CD14-positive monocyte (primary cell): ENCODE measurements at regions not wholly inside any gene's neighbourhood (a gene's known extent, or its start where the extent isn't known, plus 50 kb on each side); places are given as distances from the start of the nearest gene placed in this dataset.
"Not testable (repeated sequence)": the region's sequence is repeated elsewhere in the genome, so short reads cannot be mapped to it uniquely, and the experiment has no call there.

ENCODE experiments used
- DNase-seq, 3 donors: peaks; one replicate each; pipeline ENCODE4 v3.0.0-alpha.2; 2011 to 2022
- H2AFZ ChIP-seq: 2 replicates; pipeline ENCODE4 v1.6.0; 2012; ENCODE audit warnings: mild to moderate bottlenecking, low read depth, low read length, inconsistent platforms; ENCODE audit not compliant: insufficient read depth, poor library complexity, severe bottlenecking
- H3K27ac ChIP-seq, 2 donors: 1 replicate in 1 of 2; 2 replicates in 1 of 2; pipeline ENCODE4 v1.5.1; 2012 to 2013; ENCODE audit warnings: low read length in 2 of 2, control low read depth in 1 of 2, inconsistent platforms in 1 of 2, low read depth in 1 of 2, mild to moderate bottlenecking in 1 of 2
- H3K27me3 ChIP-seq, 2 donors: one replicate each; pipeline versions ENCODE4 v1.6.0 to v1.6.1; 2011 to 2013; ENCODE audit warnings: low read length in 2 of 2; ENCODE audit not compliant: control insufficient read depth in 2 of 2, insufficient read depth in 2 of 2
- H3K36me3 ChIP-seq, 2 donors: replicated peaks in 1 of 2; 1 replicate in 1 of 2; 2 replicates in 1 of 2; pipeline versions ENCODE4 v1.5.1 to v1.6.1; 2012 to 2013; ENCODE audit warnings: low read length in 2 of 2, control low read depth in 1 of 2, inconsistent platforms in 1 of 2, mild to moderate bottlenecking in 1 of 2; ENCODE audit not compliant: insufficient read depth in 2 of 2, control insufficient read depth in 1 of 2
- H3K4me1 ChIP-seq, 2 donors: 1 replicate in 1 of 2; 2 replicates in 1 of 2; pipeline versions ENCODE4 v1.5.1 to v1.6.1; 2012 to 2013; ENCODE audit warnings: low read length in 2 of 2, control low read depth in 1 of 2, inconsistent platforms in 1 of 2, mild to moderate bottlenecking in 1 of 2, moderate library complexity in 1 of 2; ENCODE audit not compliant: insufficient read depth in 2 of 2, control insufficient read depth in 1 of 2
- H3K4me2 ChIP-seq: replicated peaks from 2 replicates; pipeline ENCODE3; 2012; ENCODE audit warnings: low read length, moderate library complexity, mild to moderate bottlenecking; ENCODE audit not compliant: poor library complexity, severe bottlenecking; ENCODE audit errors: extremely low read depth
- H3K4me3 ChIP-seq, 3 experiments: fragments of 200-600 bp in 1 of 3; sonication (generic) in 1 of 3; replicated peaks in 1 of 3; 1 replicate in 2 of 3; 2 replicates in 1 of 3; pipeline ENCODE4 v1.5.1; 2011 to 2013; ENCODE audit warnings: low read length in 3 of 3, mild to moderate bottlenecking in 3 of 3, control low read depth in 2 of 3, low read depth in 2 of 3, inconsistent platforms in 1 of 3, moderate library complexity in 1 of 3
- H3K79me2 ChIP-seq: 2 replicates; pipeline ENCODE4 v1.6.0; 2012; ENCODE audit warnings: mild to moderate bottlenecking, control low read depth, inconsistent platforms, low read length, moderate library complexity; ENCODE audit not compliant: insufficient read depth
- H3K9ac ChIP-seq: 2 replicates; pipeline ENCODE4 v1.6.0; 2017; ENCODE audit warnings: low read length, mild to moderate bottlenecking; ENCODE audit not compliant: insufficient read depth, poor library complexity, severe bottlenecking
- H3K9me3 ChIP-seq, 2 donors: replicated peaks in 1 of 2; 1 replicate in 1 of 2; 2 replicates in 1 of 2; pipeline versions ENCODE4 v1.5.1 to v1.6.1; 2012 to 2013; ENCODE audit warnings: low read length in 2 of 2, control low read depth in 1 of 2; ENCODE audit not compliant: control insufficient read depth in 1 of 2, insufficient read depth in 1 of 2
- H4K20me1 ChIP-seq: 2 replicates; pipeline ENCODE4 v1.6.0; 2012; ENCODE audit warnings: mild to moderate bottlenecking, low read length, control low read depth, moderate library complexity; ENCODE audit not compliant: insufficient read depth
- H3K27ac Mint-ChIP-seq, 7 donors: one replicate each; pipeline ENCODE4 v1.8.0; 2020; ENCODE audit warnings: mild to moderate bottlenecking in 7 of 7, mixed read lengths in 7 of 7, moderate library complexity in 6 of 7, inconsistent platforms in 2 of 7
- H3K27me3 Mint-ChIP-seq, 3 donors: one replicate each; pipeline ENCODE4 v1.8.0; 2021 to 2022; ENCODE audit warnings: low read depth in 3 of 3, mild to moderate bottlenecking in 3 of 3, mixed read lengths in 3 of 3, moderate library complexity in 3 of 3, inconsistent platforms in 1 of 3
- H3K36me3 Mint-ChIP-seq, 2 donors: one replicate each; pipeline ENCODE4 v1.8.0; 2020; ENCODE audit warnings: mixed read lengths in 2 of 2, inconsistent platforms in 1 of 2, mild to moderate bottlenecking in 1 of 2
- H3K4me1 Mint-ChIP-seq: one replicate; pipeline ENCODE4 v1.8.0; 2020; ENCODE audit warnings: mild to moderate bottlenecking, mixed read lengths
- H3K4me3 Mint-ChIP-seq, 2 donors: one replicate each; pipeline ENCODE4 v1.8.0; 2020; ENCODE audit warnings: mild to moderate bottlenecking in 2 of 2, mixed read lengths in 2 of 2, moderate library complexity in 1 of 2
- H3K9me3 Mint-ChIP-seq, 7 donors: one replicate each; pipeline ENCODE4 v1.8.0; 2020 to 2022; ENCODE audit warnings: mixed read lengths in 7 of 7, mild to moderate bottlenecking in 6 of 7, moderate library complexity in 6 of 7, inconsistent platforms in 2 of 7
- WGBS: methylation state at CpG from one replicate; pipeline ENCODE4 v1.1.5; 2013; ENCODE audit warnings: missing lambda C conversion rate; ENCODE audit not compliant: insufficient coverage; 5-methylcytosine and 5-hydroxymethylcytosine counted together
- intact Hi-C, 2 donors: fragments of 100-400 bp; cut with micrococcal nuclease; formaldehyde crosslinking; loops; one replicate each; pipeline versions ENCODE4 v1.15.0 to v1.15.1; 2023
- TF ChIP-seq, protein P1 (sequence below): fragments of 200-600 bp; IDR thresholded peaks from one replicate; pipeline ENCODE4 v1.8.0; 2022; ENCODE audit warnings: antibody characterized with exemption, mild to moderate bottlenecking

GRCh38 chr15:30824518-30825195 lies 79.1 kb upstream of the FAN1 start:
- Histone ChIP-seq H3K4me1 (no peaks in the 10 kb centered on the region), H3K4me2 (no peak overlapping the region)
- no peak overlapping the region for H3K4me3 Mint-ChIP-seq

DNA sequence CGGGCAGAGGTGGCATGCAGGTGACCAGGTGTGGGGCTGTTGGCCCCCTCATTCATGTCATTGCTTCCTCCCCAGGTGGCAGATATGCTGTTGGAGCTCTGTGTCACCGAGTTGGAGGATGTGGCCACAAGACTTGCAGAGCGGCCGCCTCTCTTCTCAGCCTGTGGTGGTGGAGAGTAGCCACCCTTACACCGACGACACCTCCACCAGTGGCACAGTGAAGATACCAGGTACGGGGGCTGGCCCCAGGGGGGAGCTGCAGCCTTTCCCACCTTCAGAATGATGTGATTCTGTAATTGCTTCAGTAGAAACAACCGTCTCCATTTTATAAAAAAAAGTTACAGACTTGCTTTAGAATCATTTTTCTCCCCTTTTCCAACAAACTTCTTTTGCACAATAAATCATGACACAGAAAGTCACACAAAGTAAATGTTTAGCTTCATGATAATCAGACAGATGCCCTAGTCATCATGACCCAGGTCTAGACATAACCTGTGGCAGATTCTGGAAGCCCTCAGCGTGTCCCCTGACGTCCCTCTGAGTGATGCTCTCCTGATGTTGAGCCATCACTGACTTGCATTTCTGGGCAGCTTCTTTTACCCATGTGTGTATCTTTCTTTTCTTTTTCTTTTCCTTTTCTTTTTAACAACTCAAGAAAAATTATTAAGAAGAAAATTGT lies 76.0 kb upstream of the FAN1 start:
- Histone ChIP-seq H3K9me3 (no peaks in the 10 kb centered on the region), H3K27ac (no peak overlapping the region), H3K27me3 (no peaks in the 10 kb centered on the region), H3K4me1 (no peaks in the 10 kb centered on the region), H2AFZ (no peak overlapping the region), H3K9ac (no peak overlapping the region), H3K36me3 (peaks cover 0 to 3% of the 10 kb centered on the region in 2 donors), H3K4me2 (no peak overlapping the region), H4K20me1 (no peaks in the 10 kb centered on the region), H3K79me2 (no peaks in the 10 kb centered on the region), H3K4me3 (no peak overlapping the region)
- H3K9me3 Mint-ChIP-seq = peaks cover 0 to 2% (median 0%) of the 10 kb centered on the region in 7 donors
- peak in 1 of 3 donors; percentile 0 for DNase-seq
- H3K4me3 Mint-ChIP-seq = no peak overlapping the region
- TF ChIP-seq, protein P1, sequence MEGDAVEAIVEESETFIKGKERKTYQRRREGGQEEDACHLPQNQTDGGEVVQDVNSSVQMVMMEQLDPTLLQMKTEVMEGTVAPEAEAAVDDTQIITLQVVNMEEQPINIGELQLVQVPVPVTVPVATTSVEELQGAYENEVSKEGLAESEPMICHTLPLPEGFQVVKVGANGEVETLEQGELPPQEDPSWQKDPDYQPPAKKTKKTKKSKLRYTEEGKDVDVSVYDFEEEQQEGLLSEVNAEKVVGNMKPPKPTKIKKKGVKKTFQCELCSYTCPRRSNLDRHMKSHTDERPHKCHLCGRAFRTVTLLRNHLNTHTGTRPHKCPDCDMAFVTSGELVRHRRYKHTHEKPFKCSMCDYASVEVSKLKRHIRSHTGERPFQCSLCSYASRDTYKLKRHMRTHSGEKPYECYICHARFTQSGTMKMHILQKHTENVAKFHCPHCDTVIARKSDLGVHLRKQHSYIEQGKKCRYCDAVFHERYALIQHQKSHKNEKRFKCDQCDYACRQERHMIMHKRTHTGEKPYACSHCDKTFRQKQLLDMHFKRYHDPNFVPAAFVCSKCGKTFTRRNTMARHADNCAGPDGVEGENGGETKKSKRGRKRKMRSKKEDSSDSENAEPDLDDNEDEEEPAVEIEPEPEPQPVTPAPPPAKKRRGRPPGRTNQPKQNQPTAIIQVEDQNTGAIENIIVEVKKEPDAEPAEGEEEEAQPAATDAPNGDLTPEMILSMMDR = no peak
- H3K27me3 Mint-ChIP-seq = peaks cover 0 to 3% (median 0%) of the 10 kb centered on the region in 3 donors
- peak overlapping the region in 1 of 7 donors; percentile 17 for H3K27ac Mint-ChIP-seq
- intact Hi-C loops = no loop called here
- peaks cover 43 to 68% of the 10 kb centered on the region in 2 donors for H3K36me3 Mint-ChIP-seq
- 82% methylated on average over 4 of the region's 10 CpGs for WGBS
- H3K4me1 Mint-ChIP-seq = peaks cover 14% of the 10 kb centered on the region

More at GRCh38 chr15:30824518-30825195, 79.1 kb upstream of the FAN1 start:
- intact Hi-C loops = no loop called here
- H3K27me3 ChIP-seq = no peaks in the 10 kb centered on the region
- H3K9me3 ChIP-seq = no peaks in the 10 kb centered on the region
- H3K27ac ChIP-seq = no peak overlapping the region
- Mint-ChIP-seq H3K27me3 (peaks cover 0 to 5% (median 2%) of the 10 kb centered on the region in 3 donors), H3K4me1 (peaks cover 15% of the 10 kb centered on the region), H3K36me3 (peaks cover 22 to 42% of the 10 kb centered on the region in 2 donors), H3K9me3 (peaks cover 0 to 2% (median 0%) of the 10 kb centered on the region in 7 donors), H3K27ac (peak overlapping the region in 1 of 7 donors; percentile 52)
- no peak overlapping the region for H2AFZ ChIP-seq
- H3K36me3 ChIP-seq = no peaks in the 10 kb centered on the region
- H3K79me2 ChIP-seq = no peaks in the 10 kb centered on the region
- H3K4me3 ChIP-seq = no peak overlapping the region
- no peaks in the 10 kb centered on the region for H4K20me1 ChIP-seq
- 97% methylated on average over 11 of the region's 14 CpGs for WGBS
- TF ChIP-seq, protein P1 = no peak
- H3K9ac ChIP-seq = no peak overlapping the region
- no peak for DNase-seq

- no CpG with 5 or more reads among the region's 8 CpGs for WGBS
- intact Hi-C loops, H3K9me3 Mint-ChIP-seq, H3K4me2 ChIP-seq, H2AFZ ChIP-seq, H3K79me2 ChIP-seq, H3K27ac ChIP-seq, H3K4me3 ChIP-seq, H3K4me3 Mint-ChIP-seq, H3K4me1 ChIP-seq, H3K36me3 ChIP-seq, H3K9me3 ChIP-seq, H3K9ac ChIP-seq, H3K27me3 ChIP-seq, H3K27me3 Mint-ChIP-seq, DNase-seq, H4K20me1 ChIP-seq: not testable (repeated sequence)
- H3K36me3 Mint-ChIP-seq = peaks cover 48 to 73% of the 10 kb centered on the region in 2 donors
- H3K27ac Mint-ChIP-seq = peak overlapping the region in 1 of 7 donors; percentile 17
- H3K4me1 Mint-ChIP-seq = peaks cover 14% of the 10 kb centered on the region
These were observed 75.4 kb upstream of the FAN1 start for GRCh38 chr15:30828304-30828639.
